OCI-LY1 (cell line): ENCODE measurements at regions not wholly inside any gene's neighbourhood (a gene's known extent, or its start where the extent isn't known, plus 50 kb on each side); places are given as distances from the start of the nearest gene placed in this dataset.

ENCODE experiments used
- EZH2 ChIP-seq: fragments of 200-600 bp; sonication (generic), shearing (Covaris generic); IDR thresholded peaks from 2 replicates; pipeline ENCODE4 v1.8.0; 2017; ENCODE audit warnings: borderline replicate concordance, mixed run types, mild to moderate bottlenecking, antibody characterized with exemption, low read length, moderate library complexity, mixed read lengths
- TF ChIP-seq, protein P1 (sequence below): fragments of 200-600 bp; sonication (generic), shearing (Covaris generic); IDR thresholded peaks from 2 replicates; pipeline ENCODE4 v1.5.1; 2017; ENCODE audit warnings: mild to moderate bottlenecking, antibody characterized with exemption, low read length, moderate library complexity, mixed read lengths

GRCh38 chr2:240302041-240302440 is 133.4 kb upstream of the GPC1 start:
- TF ChIP-seq, protein P1, sequence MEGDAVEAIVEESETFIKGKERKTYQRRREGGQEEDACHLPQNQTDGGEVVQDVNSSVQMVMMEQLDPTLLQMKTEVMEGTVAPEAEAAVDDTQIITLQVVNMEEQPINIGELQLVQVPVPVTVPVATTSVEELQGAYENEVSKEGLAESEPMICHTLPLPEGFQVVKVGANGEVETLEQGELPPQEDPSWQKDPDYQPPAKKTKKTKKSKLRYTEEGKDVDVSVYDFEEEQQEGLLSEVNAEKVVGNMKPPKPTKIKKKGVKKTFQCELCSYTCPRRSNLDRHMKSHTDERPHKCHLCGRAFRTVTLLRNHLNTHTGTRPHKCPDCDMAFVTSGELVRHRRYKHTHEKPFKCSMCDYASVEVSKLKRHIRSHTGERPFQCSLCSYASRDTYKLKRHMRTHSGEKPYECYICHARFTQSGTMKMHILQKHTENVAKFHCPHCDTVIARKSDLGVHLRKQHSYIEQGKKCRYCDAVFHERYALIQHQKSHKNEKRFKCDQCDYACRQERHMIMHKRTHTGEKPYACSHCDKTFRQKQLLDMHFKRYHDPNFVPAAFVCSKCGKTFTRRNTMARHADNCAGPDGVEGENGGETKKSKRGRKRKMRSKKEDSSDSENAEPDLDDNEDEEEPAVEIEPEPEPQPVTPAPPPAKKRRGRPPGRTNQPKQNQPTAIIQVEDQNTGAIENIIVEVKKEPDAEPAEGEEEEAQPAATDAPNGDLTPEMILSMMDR = no peak
- TF ChIP-seq EZH2 = no peak
